Bronchial epithelial cell (primary cell): ENCODE measurements at regions not wholly inside any gene's neighbourhood (a gene's known extent, or its start where the extent isn't known, plus 50 kb on each side); places are given as distances from the start of the nearest gene placed in this dataset.

Experiments used
- DNase-seq: peaks from one replicate; pipeline ENCODE4 v3.0.0-alpha.2; 2010; ENCODE audit warnings: low read depth
- FAIRE-seq: peaks from 2 replicates; lab custom pipeline; 2011; peaks lifted over from hg19 to GRCh38; lab: Jason Lieb, UNC
- H3K27me3 ChIP-seq: 2 replicates; pipeline ENCODE4 v1.5.1; 2011; ENCODE audit warnings: low read length; ENCODE audit not compliant: control insufficient read depth, insufficient read depth
- H3K36me3 ChIP-seq: 2 replicates; pipeline ENCODE4 v1.5.1; 2011; ENCODE audit warnings: low read length; ENCODE audit not compliant: control insufficient read depth, insufficient read depth
- H3K4me3 ChIP-seq: 2 replicates; pipeline ENCODE4 v1.5.1; 2011; ENCODE audit warnings: mild to moderate bottlenecking, low read depth, low read length, control low read depth
- CTCF ChIP-seq: IDR thresholded peaks from 2 replicates; pipeline ENCODE4 v1.5.1; 2011; ENCODE audit warnings: mild to moderate bottlenecking, moderate library complexity, low read length, control low read depth, inconsistent platforms; ENCODE audit not compliant: insufficient read depth, severe bottlenecking

- no peak overlapping the region for H3K4me3 ChIP-seq
- no peaks in the 10 kb centered on the region for H3K36me3 ChIP-seq
- TF ChIP-seq CTCF, result no peak
- DNase-seq (no peak), FAIRE-seq (no peak)
- peaks cover 1% of the 10 kb centered on the region for H3K27me3 ChIP-seq
These were observed 181.0 kb upstream of the PITX1 start for GRCh38 chr5:135214897-135215616.

GRCh38 chr5:135213466-135214239 lies 179.6 kb upstream of the PITX1 start:
- Histone ChIP-seq H3K27me3 (peaks cover 1% of the 10 kb centered on the region), H3K4me3 (no peak overlapping the region), H3K36me3 (no peaks in the 10 kb centered on the region)
- no peak for TF ChIP-seq CTCF
- FAIRE-seq (peak; percentile 36), DNase-seq (no peak)

- DNase-seq, result no peak
- TF ChIP-seq CTCF, result no peak
- Histone ChIP-seq H3K4me3 (no peak overlapping the region), H3K27me3 (peaks cover 1% of the 10 kb centered on the region), H3K36me3 (no peaks in the 10 kb centered on the region)
- FAIRE-seq, result no peak
These were observed 179.0 kb upstream of the PITX1 start for GRCh38 chr5:135213027-135213386.

- DNase-seq, result no peak
- no peak for FAIRE-seq
These were observed 178.5 kb upstream of the PITX1 start for GRCh38 chr5:135212361-135213026.

GRCh38 chr5:135211791-135212190 lies 177.8 kb upstream of the PITX1 start:
- no peak for TF ChIP-seq CTCF
- Histone ChIP-seq H3K4me3 (no peak overlapping the region), H3K36me3 (no peaks in the 10 kb centered on the region), H3K27me3 (peaks cover 1% of the 10 kb centered on the region)
- DNase-seq, result no peak
- FAIRE-seq, result peak; percentile 89

More at GRCh38 chr5:135212361-135213026, 178.5 kb upstream of the PITX1 start:
- Histone ChIP-seq H3K36me3 (no peaks in the 10 kb centered on the region), H3K27me3 (peaks cover 1% of the 10 kb centered on the region), H3K4me3 (no peak overlapping the region)
- no peak for TF ChIP-seq CTCF
